Activated CD4-positive, alpha-beta memory T cell treated with anti-CD3 and anti-CD28 coated beads, Interleukin-2, amount 10 ng/mL, durations not matched to agents 7 days and 5 days (primary cell): ENCODE measurements at regions not wholly inside any gene's neighbourhood (a gene's known extent, or its start where the extent isn't known, plus 50 kb on each side); places are given as distances from the start of the nearest gene placed in this dataset.

Experiments
- CTCF ChIA-PET: fragments of 350-600 bp; sonication (Branson Sonifier 250); formaldehyde crosslinking; loops from one replicate; lab custom pipeline; 2021; ENCODE audit warnings: antibody characterized with exemption, inconsistent platforms; lab: Charles Lee
- POLR2A ChIA-PET: fragments of 350-600 bp; sonication (Branson Sonifier 250); formaldehyde crosslinking; loops from one replicate; lab custom pipeline; 2021; ENCODE audit warnings: antibody characterized with exemption; lab: Charles Lee
- DNase-seq: peaks from one replicate; pipeline ENCODE4 v3.0.0-alpha.2; 2020
- H3K27ac Mint-ChIP-seq: one replicate; pipeline ENCODE4 v1.8.0; 2021; ENCODE audit warnings: mild to moderate bottlenecking, mixed read lengths
- H3K27me3 Mint-ChIP-seq: one replicate; pipeline ENCODE4 v1.8.0; 2021; ENCODE audit warnings: mixed read lengths
- H3K36me3 Mint-ChIP-seq: one replicate; pipeline ENCODE4 v1.8.0; 2021; ENCODE audit warnings: low read depth, mixed read lengths
- H3K4me1 Mint-ChIP-seq: one replicate; pipeline ENCODE4 v1.8.0; 2021; ENCODE audit warnings: mixed read lengths
- H3K4me3 Mint-ChIP-seq: one replicate; pipeline ENCODE4 v1.8.0; 2021; ENCODE audit warnings: mild to moderate bottlenecking, mixed read lengths
- H3K9me3 Mint-ChIP-seq: one replicate; pipeline ENCODE4 v1.8.0; 2021; ENCODE audit warnings: mixed read lengths

DNA sequence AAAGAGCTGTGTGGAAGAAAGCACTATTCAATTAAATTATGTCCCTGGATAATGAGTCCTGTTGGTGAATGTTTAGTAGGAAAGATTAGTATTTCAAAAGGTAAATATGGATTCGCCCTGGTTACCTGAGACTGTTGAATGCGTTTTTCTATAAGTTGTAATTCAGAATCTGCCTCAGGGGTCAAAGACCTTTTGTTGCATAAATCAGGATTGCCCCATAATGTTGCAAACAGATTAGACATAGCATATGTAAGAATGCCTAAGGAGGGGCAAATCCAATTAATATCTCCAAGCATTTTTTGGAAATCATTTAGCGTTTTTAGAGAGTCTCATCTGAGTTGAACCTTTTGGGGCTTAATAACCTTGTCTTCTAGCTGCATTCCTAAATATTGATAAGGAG lies 70.1 kb upstream of the ARL4D start:
- H3K4me1 Mint-ChIP-seq: peaks cover 2% of the 10 kb centered on the region
- H3K9me3 Mint-ChIP-seq: no peaks in the 10 kb centered on the region
- ChIA-PET CTCF (no interaction called here), POLR2A (interaction anchor here (0.6 kb wide), 1 partner anchor 13 kb away, joined by 3 read pairs; no protein-coding TSS in a partner anchor)
- H3K27me3 Mint-ChIP-seq: peaks cover 32% of the 10 kb centered on the region
- H3K36me3 Mint-ChIP-seq: no peaks in the 10 kb centered on the region
- H3K4me3 Mint-ChIP-seq: no peak overlapping the region
- H3K27ac Mint-ChIP-seq: no peak overlapping the region
- DNase-seq: no peak

- Mint-ChIP-seq H3K36me3 (no peaks in the 10 kb centered on the region), H3K4me3 (no peak overlapping the region), H3K4me1 (no peaks in the 10 kb centered on the region), H3K27ac (no peak overlapping the region), H3K9me3 (no peaks in the 10 kb centered on the region), H3K27me3 (peaks cover 32% of the 10 kb centered on the region)
- CTCF ChIA-PET: no interaction called here
- POLR2A ChIA-PET: no interaction called here
- DNase-seq: no peak
These were observed 70.9 kb upstream of the ARL4D start for GRCh38 chr17:43327834-43328420.

DNA sequence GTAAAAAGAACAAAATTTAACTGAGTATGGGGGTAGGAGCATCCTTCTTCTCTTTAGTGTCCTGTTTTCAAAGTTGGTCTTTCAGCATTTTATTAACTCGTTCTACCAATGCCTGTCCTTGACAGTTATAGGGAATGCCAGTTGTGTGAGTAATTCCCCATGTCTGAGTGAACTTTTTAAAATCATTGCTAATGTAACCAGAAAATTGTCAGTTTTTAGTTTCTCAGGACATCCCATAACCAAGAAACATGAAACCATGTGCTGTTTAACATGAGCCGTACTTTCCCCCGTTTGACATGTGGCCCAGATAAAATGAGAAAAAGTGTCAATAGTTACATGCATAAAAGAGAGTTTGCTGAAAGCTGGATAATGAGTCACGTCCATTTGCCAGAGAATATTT lies 71.4 kb upstream of the ARL4D start:
- no peaks in the 10 kb centered on the region for H3K36me3 Mint-ChIP-seq

DNA sequence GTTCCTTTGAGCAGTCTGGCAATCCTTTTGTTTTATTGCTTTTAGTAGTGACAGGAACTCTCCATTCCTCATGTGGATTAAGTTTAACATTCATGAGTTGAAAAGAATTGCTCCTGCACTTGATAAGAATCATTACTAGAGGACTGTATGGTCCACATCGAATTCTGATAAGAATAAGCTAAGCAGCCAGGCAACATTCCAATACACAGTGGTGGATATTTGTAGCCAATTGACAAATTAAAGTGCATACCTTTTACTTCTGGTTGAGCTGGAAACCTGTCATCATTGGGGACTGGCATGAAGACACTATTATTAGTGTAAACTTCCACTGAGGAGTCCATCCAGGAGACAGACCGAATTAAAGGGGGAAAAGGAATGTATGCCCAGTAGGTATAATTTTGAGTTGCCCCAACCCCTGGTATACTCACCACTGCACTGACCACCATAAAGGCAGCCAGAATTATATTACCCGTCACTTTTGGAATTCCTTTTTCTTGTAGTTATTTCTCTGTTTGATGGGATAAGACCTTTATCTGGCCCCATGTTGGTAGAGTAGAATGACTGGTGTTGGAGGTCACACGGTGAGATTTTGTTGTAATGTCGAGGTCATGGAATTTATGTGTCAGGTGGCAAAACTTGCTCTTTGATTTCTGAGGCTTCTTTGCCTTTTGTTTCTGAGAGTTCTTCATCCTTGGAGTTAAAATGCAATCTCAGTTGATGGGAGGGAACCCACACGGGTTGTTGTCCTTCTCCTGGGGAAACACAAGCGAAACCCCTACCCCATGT lies 72.1 kb upstream of the ARL4D start:
- CTCF ChIA-PET: interaction anchor here (1.0 kb wide), 1 partner anchor 13 kb away, joined by 3 read pairs; no protein-coding TSS in a partner anchor
- H3K27me3 Mint-ChIP-seq: peaks cover 29% of the 10 kb centered on the region
- H3K9me3 Mint-ChIP-seq: no peaks in the 10 kb centered on the region
- H3K4me3 Mint-ChIP-seq: no peak overlapping the region
- no peak for DNase-seq
- no peaks in the 10 kb centered on the region for H3K4me1 Mint-ChIP-seq
- no peak overlapping the region for H3K27ac Mint-ChIP-seq
- POLR2A ChIA-PET: interaction anchor here (1.0 kb wide), 1 partner anchor 41 kb away, joined by 3 read pairs; no protein-coding TSS in a partner anchor
- H3K36me3 Mint-ChIP-seq: no peaks in the 10 kb centered on the region

More for the DNA sequence above, 71.4 kb upstream of the ARL4D start:
- Mint-ChIP-seq H3K27me3 (peaks cover 32% of the 10 kb centered on the region), H3K9me3 (no peaks in the 10 kb centered on the region), H3K27ac (no peak overlapping the region), H3K4me3 (no peak overlapping the region), H3K4me1 (no peaks in the 10 kb centered on the region)
- ChIA-PET POLR2A (no interaction called here), CTCF (no interaction called here)
- no peak for DNase-seq

- H3K4me3 Mint-ChIP-seq: no peak overlapping the region
- POLR2A ChIA-PET: interaction anchor here (1.4 kb wide), 1 partner anchor 44 kb away, joined by 4 read pairs; no protein-coding TSS in a partner anchor
- H3K9me3 Mint-ChIP-seq: peaks cover 3% of the 10 kb centered on the region
- peaks cover 27% of the 10 kb centered on the region for H3K27me3 Mint-ChIP-seq
- H3K36me3 Mint-ChIP-seq: peaks cover 4% of the 10 kb centered on the region
- no peak for DNase-seq
- no peaks in the 10 kb centered on the region for H3K4me1 Mint-ChIP-seq
- H3K27ac Mint-ChIP-seq: no peak overlapping the region
- CTCF ChIA-PET: no interaction called here
These were observed 74.4 kb upstream of the ARL4D start for GRCh38 chr17:43324205-43324893.

GRCh38 chr17:43319293-43320124 lies 79.3 kb upstream of the ARL4D start:
- DNase-seq: no peak
- Mint-ChIP-seq H3K9me3 (peaks cover 6% of the 10 kb centered on the region), H3K36me3 (peaks cover 8% of the 10 kb centered on the region), H3K4me1 (peaks cover 12% of the 10 kb centered on the region), H3K4me3 (no peak overlapping the region), H3K27me3 (no peaks in the 10 kb centered on the region), H3K27ac (no peak overlapping the region)
- CTCF ChIA-PET: no interaction called here
- POLR2A ChIA-PET: interaction anchor here (0.5 to 2.2 kb wide), 4 partner anchors 48 to 269 kb away, joined by 3 to 8 read pairs (median 4); partner anchors contain the start of gene TMEM106A

DNA sequence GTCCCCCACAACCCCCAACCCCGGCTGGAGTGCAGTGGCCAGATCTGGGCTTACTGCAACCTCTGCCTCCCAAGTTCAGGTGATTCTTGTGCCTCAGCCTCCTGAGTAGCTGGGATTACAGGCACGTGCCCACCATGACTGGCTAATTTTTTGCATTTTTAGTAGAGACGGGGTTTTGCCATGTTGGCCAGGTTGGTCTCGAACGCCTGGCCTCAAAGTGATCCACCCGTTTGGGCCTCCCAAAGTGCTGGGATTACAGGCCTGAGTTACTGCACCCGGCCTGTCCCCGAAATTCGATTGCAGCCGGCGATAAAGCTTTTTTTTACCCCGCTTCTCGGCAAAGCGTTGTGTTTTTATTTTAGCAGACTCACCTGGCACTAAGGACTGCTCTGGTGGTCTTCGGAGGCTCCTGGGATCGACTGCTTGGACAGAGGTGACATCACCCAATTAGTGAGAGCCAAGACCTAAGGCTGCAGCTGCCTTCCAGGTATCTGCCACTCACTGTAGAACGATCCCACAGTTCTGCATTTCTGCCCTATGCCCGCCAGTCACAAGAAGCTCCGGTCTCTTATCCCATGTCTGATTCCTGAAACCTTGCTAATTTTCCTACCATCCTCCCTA lies 82.2 kb upstream of the ARL4D start:
- Mint-ChIP-seq H3K9me3 (peaks cover 6% of the 10 kb centered on the region), H3K4me3 (no peak overlapping the region), H3K36me3 (peaks cover 8% of the 10 kb centered on the region), H3K4me1 (peaks cover 17% of the 10 kb centered on the region), H3K27ac (peak overlapping the region; percentile 61), H3K27me3 (no peaks in the 10 kb centered on the region)
- CTCF ChIA-PET: interaction anchor here (1.1 kb wide), 1 partner anchor 167 kb away, joined by 4 read pairs; the partner anchor contains the start of gene DHX8
- POLR2A ChIA-PET: interaction anchor here (1.1 to 4.5 kb wide), 18 partner anchors 10 to 1638 kb away, joined by 3 to 163 read pairs (median 20); partner anchors contain the start of genes BECN1, BRCA1, DHX8 and NBR1
- DNase-seq: peak; percentile 43

GRCh38 chr17:43315858-43316521 lies 82.2 kb upstream of the RNU2-1 start:
- Mint-ChIP-seq H3K36me3 (peaks cover 8% of the 10 kb centered on the region), H3K27ac (no peak overlapping the region), H3K27me3 (no peaks in the 10 kb centered on the region), H3K4me1 (peaks cover 17% of the 10 kb centered on the region), H3K9me3 (peaks cover 6% of the 10 kb centered on the region), H3K4me3 (no peak overlapping the region)
- ChIA-PET CTCF (interaction anchor here (1.0 to 1.2 kb wide), 3 partner anchors 52 to 309 kb away, joined by 3 to 5 read pairs (median 4); partner anchors contain the start of genes DHX8 and IFI35), POLR2A (interaction anchor here (0.6 to 4.5 kb wide), 48 partner anchors 9 to 1638 kb away, joined by 3 to 163 read pairs (median 6); partner anchors contain the start of genes ARL4D, BECN1, BRCA1 and DHX8)
- no peak for DNase-seq

- peaks cover 18% of the 10 kb centered on the region for H3K4me1 Mint-ChIP-seq
- peaks cover 6% of the 10 kb centered on the region for H3K9me3 Mint-ChIP-seq
- no peak for DNase-seq
- H3K36me3 Mint-ChIP-seq: peaks cover 8% of the 10 kb centered on the region
- POLR2A ChIA-PET: interaction anchor here (0.6 to 4.5 kb wide), 48 partner anchors 9 to 1637 kb away, joined by 3 to 163 read pairs (median 6); partner anchors contain the start of genes ARL4D, BECN1, BRCA1 and DHX8
- H3K4me3 Mint-ChIP-seq: no peak overlapping the region
- CTCF ChIA-PET: interaction anchor here (1.0 to 1.2 kb wide), 3 partner anchors 53 to 308 kb away, joined by 3 to 5 read pairs (median 4); partner anchors contain the start of genes DHX8 and IFI35
- H3K27ac Mint-ChIP-seq: no peak overlapping the region
- no peaks in the 10 kb centered on the region for H3K27me3 Mint-ChIP-seq
These were observed 81.6 kb upstream of the RNU2-1 start for GRCh38 chr17:43315369-43315768.

DNA sequence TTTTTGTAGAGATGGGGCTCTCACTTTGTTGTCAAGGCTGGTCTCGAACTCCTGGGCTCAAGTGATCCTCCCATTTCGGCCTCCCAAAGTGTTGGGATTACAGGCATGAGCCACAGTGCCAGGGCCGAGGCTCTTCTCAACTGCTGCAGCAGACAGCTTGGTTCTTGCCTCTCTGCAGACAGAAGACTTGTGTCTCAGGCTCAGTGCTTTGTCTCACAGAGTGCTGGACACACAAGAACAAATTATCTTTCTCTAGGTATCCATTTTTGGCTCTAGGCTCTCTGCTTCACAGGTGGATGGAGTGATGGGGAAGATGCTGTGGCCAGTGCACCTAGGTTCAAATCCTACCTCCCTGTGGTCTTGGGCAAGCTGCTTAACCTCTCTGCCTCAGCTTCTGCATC lies 80.8 kb upstream of the RNU2-1 start:
- DNase-seq: no peak
- Mint-ChIP-seq H3K4me3 (no peak overlapping the region), H3K27me3 (no peaks in the 10 kb centered on the region), H3K27ac (no peak overlapping the region), H3K4me1 (peaks cover 18% of the 10 kb centered on the region), H3K36me3 (peaks cover 4% of the 10 kb centered on the region), H3K9me3 (peaks cover 5% of the 10 kb centered on the region)
- ChIA-PET POLR2A (interaction anchor here (0.8 to 4.5 kb wide), 24 partner anchors 8 to 737 kb away, joined by 3 to 163 read pairs (median 8); partner anchors contain the start of genes ARL4D, BRCA1, ETV4 and IFI35), CTCF (interaction anchor here (1.0 to 1.2 kb wide), 2 partner anchors 36 to 308 kb away, joined by 3 to 6 read pairs; partner anchors contain the start of gene IFI35)

DNA sequence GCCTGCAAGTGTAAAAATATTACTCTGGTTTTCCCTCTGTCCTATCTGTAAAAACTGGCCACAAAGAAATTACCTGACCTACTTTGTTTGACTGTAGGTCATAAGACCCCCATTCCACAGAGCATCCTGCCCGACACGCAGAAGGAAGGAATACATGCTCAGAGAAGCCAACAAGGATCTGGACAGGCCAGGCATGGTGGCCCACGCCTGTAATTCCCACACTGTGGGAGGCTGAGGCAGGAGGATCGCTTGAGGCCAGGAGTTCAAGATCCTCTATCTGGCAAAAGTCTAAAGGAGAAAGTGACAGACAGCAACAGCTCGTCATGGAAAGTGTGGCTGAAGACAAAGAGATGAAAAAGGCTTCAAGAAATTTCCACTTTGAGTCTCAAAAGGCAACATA lies 78.2 kb upstream of the RNU2-1 start:
- CTCF ChIA-PET: no interaction called here
- no peaks in the 10 kb centered on the region for H3K27me3 Mint-ChIP-seq
- no peaks in the 10 kb centered on the region for H3K9me3 Mint-ChIP-seq
- DNase-seq: no peak
- H3K27ac Mint-ChIP-seq: no peak overlapping the region
- no peaks in the 10 kb centered on the region for H3K36me3 Mint-ChIP-seq
- H3K4me3 Mint-ChIP-seq: no peak overlapping the region
- peaks cover 13% of the 10 kb centered on the region for H3K4me1 Mint-ChIP-seq
- POLR2A ChIA-PET: no interaction called here
